ENCODE measurements at regions not wholly inside any gene's neighbourhood (a gene's known extent, or its start where the extent isn't known, plus 50 kb on each side); places are given as distances from the start of the nearest gene placed in this dataset.

DNA sequence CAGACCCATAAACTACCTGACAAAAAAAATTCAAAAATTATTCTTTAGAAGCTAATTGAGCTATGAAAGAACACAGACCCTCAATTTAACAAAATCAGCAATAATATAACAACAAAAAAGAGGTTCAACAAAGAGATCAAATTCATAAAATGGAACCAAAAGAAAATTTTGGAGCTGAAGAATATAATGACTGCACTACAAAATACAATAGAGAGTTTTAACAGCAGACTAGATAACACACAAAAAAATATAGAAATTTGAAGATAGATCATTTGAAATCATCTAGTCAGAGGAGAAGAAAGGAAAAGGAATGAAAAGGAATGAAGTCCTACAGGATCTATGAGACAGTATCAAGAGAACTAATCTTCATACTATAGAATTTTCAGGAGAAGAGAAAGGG is 422.1 kb downstream of the PAX1 start:
- TF ChIP-seq, protein P1, sequence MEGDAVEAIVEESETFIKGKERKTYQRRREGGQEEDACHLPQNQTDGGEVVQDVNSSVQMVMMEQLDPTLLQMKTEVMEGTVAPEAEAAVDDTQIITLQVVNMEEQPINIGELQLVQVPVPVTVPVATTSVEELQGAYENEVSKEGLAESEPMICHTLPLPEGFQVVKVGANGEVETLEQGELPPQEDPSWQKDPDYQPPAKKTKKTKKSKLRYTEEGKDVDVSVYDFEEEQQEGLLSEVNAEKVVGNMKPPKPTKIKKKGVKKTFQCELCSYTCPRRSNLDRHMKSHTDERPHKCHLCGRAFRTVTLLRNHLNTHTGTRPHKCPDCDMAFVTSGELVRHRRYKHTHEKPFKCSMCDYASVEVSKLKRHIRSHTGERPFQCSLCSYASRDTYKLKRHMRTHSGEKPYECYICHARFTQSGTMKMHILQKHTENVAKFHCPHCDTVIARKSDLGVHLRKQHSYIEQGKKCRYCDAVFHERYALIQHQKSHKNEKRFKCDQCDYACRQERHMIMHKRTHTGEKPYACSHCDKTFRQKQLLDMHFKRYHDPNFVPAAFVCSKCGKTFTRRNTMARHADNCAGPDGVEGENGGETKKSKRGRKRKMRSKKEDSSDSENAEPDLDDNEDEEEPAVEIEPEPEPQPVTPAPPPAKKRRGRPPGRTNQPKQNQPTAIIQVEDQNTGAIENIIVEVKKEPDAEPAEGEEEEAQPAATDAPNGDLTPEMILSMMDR (IDR thresholded peaks at IDR 0.05; ENCODE audit: insufficient read depth, low read length, poor library complexity, severe bottlenecking) = no peak
- TF ChIP-seq EZH2phosphoT487 (conservative IDR thresholded peaks at IDR 0.05; ENCODE audit: low read length) = no peak
